Lung (tissue), 11 donors: ENCODE measurements at regions not wholly inside any gene's neighbourhood (a gene's known extent, or its start where the extent isn't known, plus 50 kb on each side); places are given as distances from the start of the nearest gene placed in this dataset.

Source experiments
- ATAC-seq: fragments of 200-7000 bp; cut with Tn5 transposase; one replicate; pipeline ENCODE4 v1.9.1; 2020; ENCODE audit warnings: moderate number of reproducible peaks; ENCODE audit not compliant: insufficient read depth, low FRiP score
- DNase-seq, 3 donors: peaks; one replicate each; pipeline ENCODE4 v3.0.0-alpha.2; 2013 to 2017
- H3K27ac ChIP-seq, 2 donors: one replicate each; pipeline ENCODE4 v1.5.1; 2013; ENCODE audit warnings: mild to moderate bottlenecking in 2 of 2, moderate library complexity in 2 of 2, control low read depth in 1 of 2, inconsistent platforms in 1 of 2, low read depth in 1 of 2, low read length in 1 of 2
- H3K27me3 ChIP-seq, 3 donors: one replicate each; pipeline ENCODE4 v1.5.1; 2013; ENCODE audit warnings: low read length in 2 of 3; ENCODE audit not compliant: control insufficient read depth in 3 of 3, insufficient read depth in 3 of 3
- H3K36me3 ChIP-seq, 4 donors: one replicate each; pipeline ENCODE4 v1.5.1; 2013; ENCODE audit warnings: low read length in 4 of 4, mild to moderate bottlenecking in 1 of 4, moderate library complexity in 1 of 4; ENCODE audit not compliant: control insufficient read depth in 4 of 4, insufficient read depth in 4 of 4
- H3K4me1 ChIP-seq, 5 donors: one replicate each; pipeline ENCODE4 v1.5.1; 2013; ENCODE audit warnings: low read length in 5 of 5, mild to moderate bottlenecking in 2 of 5, moderate library complexity in 1 of 5; ENCODE audit not compliant: control insufficient read depth in 5 of 5, insufficient read depth in 5 of 5
- H3K4me3 ChIP-seq: one replicate; pipeline ENCODE4 v1.5.1; 2013; ENCODE audit warnings: mild to moderate bottlenecking, control low read depth, moderate library complexity
- H3K9ac ChIP-seq, 2 donors: one replicate each; pipeline ENCODE4 v1.5.1; 2013; ENCODE audit warnings: low read length in 2 of 2, control low read depth in 1 of 2; ENCODE audit not compliant: insufficient read depth in 1 of 2
- H3K9me3 ChIP-seq, 4 donors: one replicate each; pipeline ENCODE4 v1.5.1; 2013; ENCODE audit warnings: low read length in 3 of 4, mild to moderate bottlenecking in 1 of 4, moderate library complexity in 1 of 4; ENCODE audit not compliant: control insufficient read depth in 4 of 4, insufficient read depth in 3 of 4
- CTCF ChIP-seq: IDR thresholded peaks from 2 replicates; pipeline ENCODE4 v1.5.1; 2012; ENCODE audit warnings: mild to moderate bottlenecking; ENCODE audit errors: control extremely low read depth, extremely low read depth
- WGBS, 2 donors: extraction: QIAGEN DNeasy Blood & Tissue Kit; methylation state at CpG; one replicate each; pipeline ENCODE4 v1.1.7; 2013; 5-methylcytosine and 5-hydroxymethylcytosine counted together
- donor health status: control.
- donor health status: control.
- donor health status: Bipolar disorder and iron deficiency.
- donor health status: healthy.
- donor health status: DM: yes; HTN: yes; CAD: no.

- Histone ChIP-seq H3K9me3 (peaks cover 0 to 2% (median 0%) of the 10 kb centered on the region in 4 donors), H3K27ac (no peak overlapping the region), H3K36me3 (no peaks in the 10 kb centered on the region), H3K4me1 (no peaks in the 10 kb centered on the region), H3K9ac (no peak overlapping the region), H3K4me3 (no peak overlapping the region), H3K27me3 (no peaks in the 10 kb centered on the region)
- no peak for ATAC-seq
- WGBS, 2 donors, result 89% methylated on average over 8 of the region's 8 CpGs
- no peak for TF ChIP-seq CTCF
- DNase-seq, result no peak
These were observed 302.7 kb upstream of the ID2 start for GRCh38 chr2:8379128-8379527.

GRCh38 chr2:8379549-8379948, 302.3 kb upstream of the ID2 start:
- Histone ChIP-seq H3K9me3 (peaks cover 0 to 2% (median 0%) of the 10 kb centered on the region in 4 donors), H3K27me3 (no peaks in the 10 kb centered on the region), H3K4me1 (no peaks in the 10 kb centered on the region), H3K27ac (peak overlapping the region in 1 of 2 donors; percentile 34), H3K4me3 (no peak overlapping the region), H3K9ac (no peak overlapping the region), H3K36me3 (no peaks in the 10 kb centered on the region)
- ATAC-seq (no peak), DNase-seq (no peak)
- 76 to 81% methylated on average over 4 of the region's 4 CpGs for WGBS, 2 donors
- no peak for TF ChIP-seq CTCF

- no peak for TF ChIP-seq CTCF
- Histone ChIP-seq H3K4me3 (no peak overlapping the region), H3K27ac (peak overlapping the region in 1 of 2 donors; percentile 34), H3K4me1 (no peaks in the 10 kb centered on the region), H3K9ac (no peak overlapping the region), H3K9me3 (peaks cover 0 to 2% (median 0%) of the 10 kb centered on the region in 4 donors), H3K36me3 (no peaks in the 10 kb centered on the region), H3K27me3 (no peaks in the 10 kb centered on the region)
- peak in 2 of 3 donors; percentile 35 to 59 for DNase-seq
- WGBS, 2 donors, result 29 to 42% methylated on average over 6 of the region's 6 CpGs
- no peak for ATAC-seq
These were observed 301.8 kb upstream of the ID2 start for GRCh38 chr2:8380026-8380425.

- H3K4me3 ChIP-seq, result no peak overlapping the region
- H3K27me3 ChIP-seq, result no peaks in the 10 kb centered on the region
- no peaks in the 10 kb centered on the region for H3K4me1 ChIP-seq
- H3K9me3 ChIP-seq, result peaks cover 0 to 2% (median 0%) of the 10 kb centered on the region in 4 donors
- TF ChIP-seq CTCF, result no peak
- no peak for DNase-seq
- ATAC-seq, result no peak
- no peaks in the 10 kb centered on the region for H3K36me3 ChIP-seq
- H3K9ac ChIP-seq, result no peak overlapping the region
- 35 to 61% methylated on average over 3 of the region's 3 CpGs for WGBS, 2 donors
- H3K27ac ChIP-seq, result no peak overlapping the region
These were observed 301.3 kb upstream of the ID2 start for GRCh38 chr2:8380566-8380965.
